HG03565 (cell line): ENCODE measurements at regions not wholly inside any gene's neighbourhood (a gene's known extent, or its start where the extent isn't known, plus 50 kb on each side); places are given as distances from the start of the nearest gene placed in this dataset.

Experiments
- ATAC-seq: cut with Tn5 transposase; IDR thresholded peaks from one replicate; pipeline ENCODE4 v1.9.1; 2021; ENCODE audit warnings: mild to moderate bottlenecking, moderate library complexity; ENCODE audit not compliant: unreplicated experiment

- no peak for ATAC-seq
These were observed 292.0 kb upstream of the PLXNA2 start for GRCh38 chr1:208536212-208536611.

- ATAC-seq: no peak
These were observed 293.0 kb upstream of the PLXNA2 start for GRCh38 chr1:208537198-208537597.

GRCh38 chr1:208538078-208538477 is 293.9 kb upstream of the PLXNA2 start:
- no peak for ATAC-seq

- ATAC-seq: no peak
These were observed 294.4 kb upstream of the PLXNA2 start for GRCh38 chr1:208538587-208538986.

GRCh38 chr1:208540724-208541123 is 296.5 kb upstream of the PLXNA2 start:
- ATAC-seq: no peak

- no peak for ATAC-seq
These were observed 297.2 kb upstream of the PLXNA2 start for GRCh38 chr1:208541225-208541855.

GRCh38 chr1:208542309-208542708 is 298.1 kb upstream of the PLXNA2 start:
- ATAC-seq: no peak

- ATAC-seq: no peak
These were observed 299.9 kb upstream of the PLXNA2 start for GRCh38 chr1:208544053-208544452.

- no peak for ATAC-seq
These were observed 300.6 kb upstream of the PLXNA2 start for GRCh38 chr1:208544794-208545193.

- no peak for ATAC-seq
These were observed 306.8 kb upstream of the PLXNA2 start for GRCh38 chr1:208551024-208551423.

GRCh38 chr1:208551633-208552320 is 307.6 kb upstream of the PLXNA2 start:
- ATAC-seq: no peak

- ATAC-seq: no peak
These were observed 308.7 kb upstream of the PLXNA2 start for GRCh38 chr1:208552928-208553327.

GRCh38 chr1:208556461-208556860 is 312.3 kb upstream of the PLXNA2 start:
- no peak for ATAC-seq

- no peak for ATAC-seq
These were observed 313.0 kb upstream of the PLXNA2 start for GRCh38 chr1:208557046-208557722.

GRCh38 chr1:208557723-208558094 is 313.5 kb upstream of the PLXNA2 start:
- ATAC-seq: no peak

GRCh38 chr1:208559597-208560329 is 315.6 kb upstream of the PLXNA2 start:
- ATAC-seq: no peak

GRCh38 chr1:208562151-208562960 is 318.2 kb upstream of the PLXNA2 start:
- ATAC-seq: no peak

GRCh38 chr1:208564466-208564865 is 320.3 kb upstream of the PLXNA2 start:
- ATAC-seq: no peak

GRCh38 chr1:208565756-208566440 is 321.7 kb upstream of the PLXNA2 start:
- ATAC-seq: no peak

- ATAC-seq: no peak
These were observed 325.0 kb upstream of the PLXNA2 start for GRCh38 chr1:208569181-208569580.
